Gastrocnemius medialis (tissue), 4 donors: ENCODE measurements at regions not wholly inside any gene's neighbourhood (a gene's known extent, or its start where the extent isn't known, plus 50 kb on each side); places are given as distances from the start of the nearest gene placed in this dataset.

Source experiments
- ATAC-seq, 2 donors: fragments of 150-250 bp; one replicate each; pipeline ENCODE4 v1.9.1; 2016
- DNase-seq, 2 donors: peaks; one replicate each; pipeline ENCODE4 v3.0.0-alpha.2; 2019
- H3K27ac ChIP-seq, 4 donors: fragments of 200-600 bp; sonication (generic); 1 replicate in 1 of 4; 2 replicates in 3 of 4; pipeline ENCODE4 v1.5.1; 2016 to 2018; ENCODE audit warnings: mild to moderate bottlenecking in 2 of 4, moderate library complexity in 1 of 4
- H3K27me3 ChIP-seq, 3 donors: fragments of 200-600 bp; sonication (generic) in 2 of 3; 1 replicate in 1 of 3; 2 replicates in 2 of 3; pipeline versions ENCODE4 v1.5.1 to v1.6.0; 2016 to 2019; ENCODE audit warnings: mild to moderate bottlenecking in 1 of 3, moderate library complexity in 1 of 3
- H3K36me3 ChIP-seq, 2 donors: fragments of 200-600 bp; sonication (generic) in 1 of 2; one replicate each; pipeline ENCODE4 v1.5.1; 2017 to 2018
- H3K4me1 ChIP-seq, 2 donors: fragments of 200-600 bp; sonication (generic) in 1 of 2; one replicate each; pipeline ENCODE4 v1.5.1; 2016 to 2017; ENCODE audit warnings: mild to moderate bottlenecking in 2 of 2
- H3K4me3 ChIP-seq, 4 donors: fragments of 200-600 bp; sonication (generic) in 3 of 4; 1 replicate in 1 of 4; 2 replicates in 3 of 4; pipeline ENCODE4 v1.5.1; 2016 to 2019; ENCODE audit warnings: mild to moderate bottlenecking in 2 of 4
- H3K9me3 ChIP-seq, 3 donors: fragments of 200-600 bp; sonication (generic) in 2 of 3; 1 replicate in 1 of 3; 2 replicates in 2 of 3; pipeline ENCODE4 v1.5.1; 2016 to 2019
- POLR2A ChIP-seq, 2 donors: fragments of 450-650 bp; IDR thresholded peaks; one replicate each; pipeline ENCODE4 v1.6.1; 2017; ENCODE audit warnings: antibody characterized with exemption in 2 of 2, mild to moderate bottlenecking in 2 of 2, moderate library complexity in 2 of 2
- in situ Hi-C, 4 donors: fragments of 200-750 bp; cut with MboI; loops; one replicate each; pipeline versions ENCODE4 v1.15.0 to v1.8.0; 2017; ENCODE audit warnings: low sequenced_read_pairs in 4 of 4
- intact Hi-C: fragments of 100-400 bp; cut with DNase I; formaldehyde crosslinking; loops from one replicate; pipeline ENCODE4 v1.15.1; 2023; ENCODE audit warnings: low total_unique reads
- TF ChIP-seq, protein P1 (sequence below), 5 experiments: fragments of 450-650 bp in 3 of 5; fragments of 200-600 bp in 2 of 5; sonication (generic) in 2 of 5; IDR thresholded peaks in 4 of 5; conservative IDR thresholded peaks in 1 of 5; 1 replicate in 4 of 5; 2 replicates in 1 of 5; pipeline ENCODE4 v1.5.1; 2016 to 2019; ENCODE audit warnings: antibody characterized with exemption in 5 of 5, mild to moderate bottlenecking in 3 of 5, moderate library complexity in 3 of 5

DNA sequence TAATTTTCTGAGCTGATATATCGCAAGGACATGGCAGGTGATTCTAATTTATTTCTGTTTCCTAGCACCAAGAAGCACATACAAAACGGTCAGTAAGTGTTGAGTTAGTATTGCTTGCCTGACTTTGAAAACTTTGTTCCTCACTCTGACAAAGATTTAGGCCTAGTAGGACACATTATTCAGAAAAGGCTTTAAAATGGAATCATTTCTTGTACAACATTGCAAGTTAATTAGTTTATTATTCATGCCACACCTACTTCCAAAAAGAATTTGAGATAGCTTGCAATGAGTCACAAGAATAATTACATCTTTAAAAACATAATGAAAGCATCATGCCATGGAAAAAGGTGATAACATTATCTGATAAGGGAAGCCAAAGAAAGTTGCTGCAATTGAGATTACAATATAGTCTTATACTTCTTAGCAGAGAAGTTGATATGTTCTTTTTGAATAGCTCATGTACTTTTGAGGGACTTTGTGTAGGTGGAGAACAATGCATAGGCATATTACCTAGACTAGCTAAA lies 474.2 kb downstream of the KLF5 start:
- in situ Hi-C loops, result loop anchor here in 1 of 4 donors (5.0 kb wide), 1 partner anchor 66 kb away; no protein-coding TSS in a partner anchor
- TF ChIP-seq POLR2A (IDR thresholded peaks at IDR 0.05), result no peak
- TF ChIP-seq, protein P1, sequence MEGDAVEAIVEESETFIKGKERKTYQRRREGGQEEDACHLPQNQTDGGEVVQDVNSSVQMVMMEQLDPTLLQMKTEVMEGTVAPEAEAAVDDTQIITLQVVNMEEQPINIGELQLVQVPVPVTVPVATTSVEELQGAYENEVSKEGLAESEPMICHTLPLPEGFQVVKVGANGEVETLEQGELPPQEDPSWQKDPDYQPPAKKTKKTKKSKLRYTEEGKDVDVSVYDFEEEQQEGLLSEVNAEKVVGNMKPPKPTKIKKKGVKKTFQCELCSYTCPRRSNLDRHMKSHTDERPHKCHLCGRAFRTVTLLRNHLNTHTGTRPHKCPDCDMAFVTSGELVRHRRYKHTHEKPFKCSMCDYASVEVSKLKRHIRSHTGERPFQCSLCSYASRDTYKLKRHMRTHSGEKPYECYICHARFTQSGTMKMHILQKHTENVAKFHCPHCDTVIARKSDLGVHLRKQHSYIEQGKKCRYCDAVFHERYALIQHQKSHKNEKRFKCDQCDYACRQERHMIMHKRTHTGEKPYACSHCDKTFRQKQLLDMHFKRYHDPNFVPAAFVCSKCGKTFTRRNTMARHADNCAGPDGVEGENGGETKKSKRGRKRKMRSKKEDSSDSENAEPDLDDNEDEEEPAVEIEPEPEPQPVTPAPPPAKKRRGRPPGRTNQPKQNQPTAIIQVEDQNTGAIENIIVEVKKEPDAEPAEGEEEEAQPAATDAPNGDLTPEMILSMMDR (IDR thresholded peaks at IDR 0.05 in 4 of 5, conservative IDR thresholded peaks at IDR 0.05 in 1 of 5), result no peak
- Histone ChIP-seq H3K4me3 (no peak overlapping the region), H3K27ac (peak overlapping the region; percentile 57 to 84 (median 81)), H3K4me1 (peaks cover 19 to 32% of the 10 kb centered on the region in 2 donors), H3K27me3 (no peaks in the 10 kb centered on the region), H3K9me3 (no peaks in the 10 kb centered on the region), H3K36me3 (no peaks in the 10 kb centered on the region)
- DNase-seq, result no peak
- intact Hi-C loops, result loop anchor here (5.0 kb wide), 1 partner anchor 66 kb away; no protein-coding TSS in a partner anchor
- no peak for ATAC-seq

DNA sequence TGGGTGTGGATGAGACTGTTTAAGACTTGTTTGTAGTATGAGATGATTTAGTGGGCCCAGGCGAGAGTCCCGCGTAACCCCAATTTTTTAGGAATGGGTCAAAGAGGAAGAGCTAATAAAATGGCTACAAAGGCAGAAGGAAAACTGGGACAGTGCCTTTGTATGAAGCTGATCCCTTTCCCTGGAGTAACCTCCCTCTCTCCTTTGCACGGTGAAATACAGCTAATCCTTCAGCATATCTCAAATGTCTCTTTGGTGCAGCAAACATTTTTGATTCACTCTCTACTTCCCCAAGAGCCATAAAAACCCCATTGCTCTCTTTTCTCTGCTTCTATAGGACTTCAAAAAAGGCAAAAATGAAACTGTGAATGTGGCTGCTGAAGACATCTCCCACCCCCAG lies 473.8 kb downstream of the KLF5 start:
- Histone ChIP-seq H3K9me3 (no peaks in the 10 kb centered on the region), H3K27me3 (no peaks in the 10 kb centered on the region), H3K4me1 (peaks cover 19 to 30% of the 10 kb centered on the region in 2 donors), H3K27ac (peak overlapping the region; percentile 57 to 84 (median 81)), H3K36me3 (no peaks in the 10 kb centered on the region), H3K4me3 (no peak overlapping the region)
- TF ChIP-seq, protein P1 (IDR thresholded peaks at IDR 0.05 in 4 of 5, conservative IDR thresholded peaks at IDR 0.05 in 1 of 5), result no peak
- TF ChIP-seq POLR2A (IDR thresholded peaks at IDR 0.05), result no peak
- DNase-seq (no peak), ATAC-seq (peak; percentile 66 to 68)
- intact Hi-C loops (loop anchor here (5.0 kb wide), 1 partner anchor 65 kb away; no protein-coding TSS in a partner anchor), in situ Hi-C loops (loop anchor here in 1 of 4 donors (5.0 kb wide), 1 partner anchor 65 kb away; no protein-coding TSS in a partner anchor)

DNA sequence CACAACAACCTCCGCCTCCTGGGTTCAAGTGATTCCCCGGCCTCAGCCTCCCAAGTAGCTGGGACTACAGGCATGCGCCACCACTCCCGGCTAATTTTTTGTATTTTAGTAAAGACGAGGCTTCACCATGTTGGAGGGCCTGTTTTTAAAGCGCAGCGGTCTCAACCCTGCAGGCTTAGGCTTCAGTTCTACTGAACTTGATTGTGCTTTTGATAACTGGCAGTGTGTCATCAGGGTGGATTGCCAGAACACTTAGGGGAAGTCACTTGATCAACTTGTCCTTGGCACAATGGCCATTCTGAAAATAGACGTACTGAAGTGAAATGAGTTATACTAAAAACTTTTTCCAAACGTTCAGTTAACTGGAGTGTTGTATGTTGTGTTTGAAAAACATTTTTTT lies 472.2 kb downstream of the KLF5 start:
- intact Hi-C loops, result loop anchor here (1.0 to 5.0 kb wide), 2 partner anchors 49 to 64 kb away; no protein-coding TSS in a partner anchor

DNA sequence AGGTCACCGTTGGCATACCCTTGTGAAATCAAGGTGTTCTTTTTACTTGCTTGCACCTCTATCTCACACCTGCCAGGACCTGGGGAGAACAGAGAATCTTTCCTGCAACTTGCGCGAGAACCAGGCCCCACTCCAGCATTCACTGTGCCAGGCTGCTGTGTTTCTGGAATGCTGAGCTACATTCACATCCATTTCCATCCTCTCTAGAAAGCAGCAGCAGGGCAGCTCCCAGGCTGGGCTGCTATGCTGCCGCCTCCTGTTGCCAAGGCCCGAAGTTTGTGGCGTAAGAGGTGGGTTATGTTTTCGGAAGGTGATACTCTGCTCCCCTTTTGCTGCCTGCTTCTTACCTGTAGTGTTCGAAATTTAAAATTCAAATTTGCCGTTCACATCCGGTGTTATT lies 464.1 kb downstream of the KLF5 start:
- intact Hi-C loops, result no loop called here
- no peak overlapping the region for H3K4me3 ChIP-seq
- no peak overlapping the region for H3K27ac ChIP-seq
- H3K9me3 ChIP-seq, result no peaks in the 10 kb centered on the region
- no peaks in the 10 kb centered on the region for H3K27me3 ChIP-seq
- no peaks in the 10 kb centered on the region for H3K4me1 ChIP-seq
- no peak for TF ChIP-seq POLR2A (IDR thresholded peaks at IDR 0.05)
- TF ChIP-seq, protein P1 (IDR thresholded peaks at IDR 0.05 in 4 of 5, conservative IDR thresholded peaks at IDR 0.05 in 1 of 5), result no peak
- in situ Hi-C loops, result no loop called here
- ATAC-seq (no peak), DNase-seq (no peak)
- no peaks in the 10 kb centered on the region for H3K36me3 ChIP-seq

More for the DNA sequence above, 472.2 kb downstream of the KLF5 start:
- Histone ChIP-seq H3K4me3 (no peak overlapping the region), H3K4me1 (peaks cover 19% of the 10 kb centered on the region in 2 donors), H3K27me3 (no peaks in the 10 kb centered on the region), H3K36me3 (no peaks in the 10 kb centered on the region), H3K9me3 (no peaks in the 10 kb centered on the region), H3K27ac (peak overlapping the region; percentile 57 to 84 (median 81))
- ATAC-seq (peak; percentile 96), DNase-seq (peak; percentile 56 to 71)
- in situ Hi-C loops, result loop anchor here in 1 of 4 donors (5.0 kb wide), 1 partner anchor 64 kb away; no protein-coding TSS in a partner anchor
- TF ChIP-seq, protein P1 (IDR thresholded peaks at IDR 0.05 in 4 of 5, conservative IDR thresholded peaks at IDR 0.05 in 1 of 5), result no peak
- TF ChIP-seq POLR2A (IDR thresholded peaks at IDR 0.05), result no peak
